ENCODE measurements at regions not wholly inside any gene's neighbourhood (a gene's known extent, or its start where the extent isn't known, plus 50 kb on each side); places are given as distances from the start of the nearest gene placed in this dataset.

GRCh38 chr1:67614511-67614934 is 70.5 kb upstream of the GADD45A start:
- no peaks in the 10 kb centered on the region for H3K9me3 ChIP-seq (ENCODE audit: control insufficient read depth, insufficient read depth, low read depth, low read length)
- no peak overlapping the region for H3K4me2 ChIP-seq (ENCODE audit: extremely low read depth, insufficient read depth, low read length)
- no peak overlapping the region for H3K9ac ChIP-seq (ENCODE audit: insufficient read depth, low read length)
- TF ChIP-seq CTCF (conservative IDR thresholded peaks at IDR 0.05 in 1 of 2, IDR thresholded peaks at IDR 0.05 in 1 of 2; ENCODE audit: low read depth in 1 of 2, low read length in 2 of 2) (no peak), EZH2 (IDR thresholded peaks at IDR 0.05; ENCODE audit: low read length, missing control alignments) (no peak)
- H3K27me3 ChIP-seq (ENCODE audit: control insufficient read depth, insufficient read depth, low read length): no peaks in the 10 kb centered on the region
- no peaks in the 10 kb centered on the region for H3K36me3 ChIP-seq (ENCODE audit: control insufficient read depth, insufficient read depth, low read length)
- no peak overlapping the region for H3K4me3 ChIP-seq (replicated peaks in 1 of 4; ENCODE audit: control extremely low read depth in 1 of 4, insufficient read depth in 1 of 4, low read depth in 3 of 4, low read length in 4 of 4)
- peak in 1 of 2 donors; percentile 6 for DNase-seq (ENCODE audit: low read depth in 2 of 2)
- H4K20me1 ChIP-seq (ENCODE audit: control insufficient read depth, extremely low read depth, insufficient read depth, low read length): no peaks in the 10 kb centered on the region
- no peak overlapping the region for H2AFZ ChIP-seq (ENCODE audit: low read length)
- H3K27ac ChIP-seq (ENCODE audit: insufficient read depth, low read length): no peak overlapping the region
- no peaks in the 10 kb centered on the region for H3K79me2 ChIP-seq (ENCODE audit: control insufficient read depth, insufficient read depth, low read length)
- H3K4me1 ChIP-seq (ENCODE audit: control insufficient read depth, extremely low read depth, insufficient read depth, low read length): peaks cover 3% of the 10 kb centered on the region

GRCh38 chr1:67615886-67616285 is 69.1 kb upstream of the GADD45A start:
- Histone ChIP-seq H3K79me2 (ENCODE audit: control insufficient read depth, insufficient read depth, low read length) (no peaks in the 10 kb centered on the region), H3K9me3 (ENCODE audit: control insufficient read depth, insufficient read depth, low read depth, low read length) (no peaks in the 10 kb centered on the region), H3K27ac (ENCODE audit: insufficient read depth, low read length) (no peak overlapping the region), H3K9ac (ENCODE audit: insufficient read depth, low read length) (no peak overlapping the region), H4K20me1 (ENCODE audit: control insufficient read depth, extremely low read depth, insufficient read depth, low read length) (no peaks in the 10 kb centered on the region), H3K4me1 (ENCODE audit: control insufficient read depth, extremely low read depth, insufficient read depth, low read length) (peaks cover 3% of the 10 kb centered on the region), H3K36me3 (ENCODE audit: control insufficient read depth, insufficient read depth, low read length) (no peaks in the 10 kb centered on the region), H3K27me3 (ENCODE audit: control insufficient read depth, insufficient read depth, low read length) (no peaks in the 10 kb centered on the region), H3K4me3 (replicated peaks in 1 of 4; ENCODE audit: control extremely low read depth in 1 of 4, insufficient read depth in 1 of 4, low read depth in 3 of 4, low read length in 4 of 4) (no peak overlapping the region), H3K4me2 (ENCODE audit: extremely low read depth, insufficient read depth, low read length) (no peak overlapping the region), H2AFZ (ENCODE audit: low read length) (no peak overlapping the region)
- TF ChIP-seq CTCF (conservative IDR thresholded peaks at IDR 0.05 in 1 of 2, IDR thresholded peaks at IDR 0.05 in 1 of 2; ENCODE audit: low read depth in 1 of 2, low read length in 2 of 2) (no peak), EZH2 (IDR thresholded peaks at IDR 0.05; ENCODE audit: low read length, missing control alignments) (no peak)
- no peak for DNase-seq (ENCODE audit: low read depth in 2 of 2)

- H3K4me2 ChIP-seq (ENCODE audit: extremely low read depth, insufficient read depth, low read length): no peak overlapping the region
- H3K9me3 ChIP-seq (ENCODE audit: control insufficient read depth, insufficient read depth, low read depth, low read length): no peaks in the 10 kb centered on the region
- TF ChIP-seq EZH2 (IDR thresholded peaks at IDR 0.05; ENCODE audit: low read length, missing control alignments) (no peak), CTCF (conservative IDR thresholded peaks at IDR 0.05 in 1 of 2, IDR thresholded peaks at IDR 0.05 in 1 of 2; ENCODE audit: low read depth in 1 of 2, low read length in 2 of 2) (no peak)
- peak in 1 of 2 donors; percentile 45 for DNase-seq (ENCODE audit: low read depth in 2 of 2)
- no peak overlapping the region for H3K27ac ChIP-seq (ENCODE audit: insufficient read depth, low read length)
- H4K20me1 ChIP-seq (ENCODE audit: control insufficient read depth, extremely low read depth, insufficient read depth, low read length): no peaks in the 10 kb centered on the region
- H2AFZ ChIP-seq (ENCODE audit: low read length): no peak overlapping the region
- no peaks in the 10 kb centered on the region for H3K79me2 ChIP-seq (ENCODE audit: control insufficient read depth, insufficient read depth, low read length)
- H3K36me3 ChIP-seq (ENCODE audit: control insufficient read depth, insufficient read depth, low read length): no peaks in the 10 kb centered on the region
- no peak overlapping the region for H3K9ac ChIP-seq (ENCODE audit: insufficient read depth, low read length)
- H3K4me3 ChIP-seq (replicated peaks in 1 of 4; ENCODE audit: control extremely low read depth in 1 of 4, insufficient read depth in 1 of 4, low read depth in 3 of 4, low read length in 4 of 4): no peak overlapping the region
- H3K4me1 ChIP-seq (ENCODE audit: control insufficient read depth, extremely low read depth, insufficient read depth, low read length): peaks cover 3% of the 10 kb centered on the region
- H3K27me3 ChIP-seq (ENCODE audit: control insufficient read depth, insufficient read depth, low read length): no peaks in the 10 kb centered on the region
Observed at GRCh38 chr1:67616394-67616985, 68.5 kb upstream of the GADD45A start.

Data from fibroblast of lung (primary cell).